ENCODE measurements at regions not wholly inside any gene's neighbourhood (a gene's known extent, or its start where the extent isn't known, plus 50 kb on each side); places are given as distances from the start of the nearest gene placed in this dataset.

- DNase-seq, result no peak
- BruUV-seq (replicated peaks), result no TSS peak
- Histone ChIP-seq H3K9me2 (ENCODE audit: insufficient read depth) (no peaks in the 10 kb centered on the region), H3K79me2 (ENCODE audit: low read depth) (no peaks in the 10 kb centered on the region), H3F3A (ENCODE audit: insufficient read depth, low read depth) (no peaks in the 10 kb centered on the region), H2AFZ (no peak overlapping the region), H3K27ac (no peak overlapping the region), H3K4me1 (replicated peaks; ENCODE audit: insufficient read depth) (no peaks in the 10 kb centered on the region), H3K36me3 (ENCODE audit: low read depth) (no peaks in the 10 kb centered on the region), H3K9me3 (ENCODE audit: insufficient read depth, low read depth) (no peaks in the 10 kb centered on the region), H3K27me3 (ENCODE audit: insufficient read depth, low read depth) (no peaks in the 10 kb centered on the region), H3K4me3 (no peak overlapping the region), H4K20me1 (ENCODE audit: insufficient read depth) (no peaks in the 10 kb centered on the region), H3K4me2 (no peak overlapping the region)
- intact Hi-C loops (cut with micrococcal nuclease; ENCODE audit: unreplicated experiment), result no loop called here
- POLR2A ChIA-PET (ENCODE audit: unreplicated experiment), result no interaction called here
- CTCF ChIA-PET, result no interaction called here
- TF ChIP-seq EZH2 (IDR thresholded peaks at IDR 0.05; ENCODE audit: low read depth), result no peak
- TF ChIP-seq CTCF (conservative IDR thresholded peaks at IDR 0.05), result no peak
Measured at GRCh38 chr1:48105165-48105564, 108.0 kb upstream of the TRABD2B start.

GRCh38 chr1:48103495-48103894 lies 106.3 kb upstream of the TRABD2B start:
- no peak overlapping the region for H3K27ac ChIP-seq
- H3K9me3 ChIP-seq (ENCODE audit: insufficient read depth, low read depth), result no peaks in the 10 kb centered on the region
- no peaks in the 10 kb centered on the region for H4K20me1 ChIP-seq (ENCODE audit: insufficient read depth)
- DNase-seq, result no peak
- intact Hi-C loops (cut with micrococcal nuclease; ENCODE audit: unreplicated experiment), result no loop called here
- no peaks in the 10 kb centered on the region for H3F3A ChIP-seq (ENCODE audit: insufficient read depth, low read depth)
- no peak overlapping the region for H3K4me2 ChIP-seq
- TF ChIP-seq CTCF (conservative IDR thresholded peaks at IDR 0.05) (no peak), EZH2 (IDR thresholded peaks at IDR 0.05; ENCODE audit: low read depth) (no peak)
- no peak overlapping the region for H3K4me3 ChIP-seq
- ChIA-PET CTCF (no interaction called here), POLR2A (ENCODE audit: unreplicated experiment) (no interaction called here)
- H3K4me1 ChIP-seq (replicated peaks; ENCODE audit: insufficient read depth), result no peaks in the 10 kb centered on the region
- H3K79me2 ChIP-seq (ENCODE audit: low read depth), result no peaks in the 10 kb centered on the region
- H2AFZ ChIP-seq, result no peak overlapping the region
- H3K9me2 ChIP-seq (ENCODE audit: insufficient read depth), result no peaks in the 10 kb centered on the region
- peaks cover 5% of the 10 kb centered on the region; the same call in 1 of the 2 replicates for H3K27me3 ChIP-seq (ENCODE audit: insufficient read depth, low read depth)
- H3K36me3 ChIP-seq (ENCODE audit: low read depth), result no peaks in the 10 kb centered on the region
- no TSS peak for BruUV-seq (replicated peaks)

GRCh38 chr1:48102766-48103165 lies 105.6 kb upstream of the TRABD2B start:
- no peaks in the 10 kb centered on the region for H3K4me1 ChIP-seq (replicated peaks; ENCODE audit: insufficient read depth)
- H3K27ac ChIP-seq, result no peak overlapping the region
- peaks cover 9% of the 10 kb centered on the region; the same call in 1 of the 2 replicates for H3K27me3 ChIP-seq (ENCODE audit: insufficient read depth, low read depth)
- no peak for TF ChIP-seq EZH2 (IDR thresholded peaks at IDR 0.05; ENCODE audit: low read depth)
- no peak for TF ChIP-seq CTCF (conservative IDR thresholded peaks at IDR 0.05)
- no peak overlapping the region for H3K4me3 ChIP-seq
- no TSS peak for BruUV-seq (replicated peaks)
- H3K79me2 ChIP-seq (ENCODE audit: low read depth), result no peaks in the 10 kb centered on the region
- no peak overlapping the region for H2AFZ ChIP-seq
- no peaks in the 10 kb centered on the region for H3F3A ChIP-seq (ENCODE audit: insufficient read depth, low read depth)
- no peaks in the 10 kb centered on the region for H3K36me3 ChIP-seq (ENCODE audit: low read depth)
- H3K9me2 ChIP-seq (ENCODE audit: insufficient read depth), result no peaks in the 10 kb centered on the region
- no peak overlapping the region for H3K4me2 ChIP-seq
- DNase-seq, result no peak
- POLR2A ChIA-PET (ENCODE audit: unreplicated experiment), result no interaction called here
- no peaks in the 10 kb centered on the region for H3K9me3 ChIP-seq (ENCODE audit: insufficient read depth, low read depth)
- intact Hi-C loops (cut with micrococcal nuclease; ENCODE audit: unreplicated experiment), result no loop called here
- H4K20me1 ChIP-seq (ENCODE audit: insufficient read depth), result no peaks in the 10 kb centered on the region
- CTCF ChIA-PET, result no interaction called here
